Forelimb muscle (tissue), 1 donor: ENCODE measurements at regions not wholly inside any gene's neighbourhood (a gene's known extent, or its start where the extent isn't known, plus 50 kb on each side); places are given as distances from the start of the nearest gene placed in this dataset.

Experiments
- DNase-seq: peaks from one replicate; pipeline ENCODE4 v3.0.0-alpha.2; 2013; ENCODE audit warnings: low read depth

- no peak for DNase-seq
Observed at GRCh38 chr6:23306251-23306950, 737.0 kb downstream of the HDGFL1 start.

GRCh38 chr6:23307516-23307915, 738.1 kb downstream of the HDGFL1 start:
- DNase-seq: no peak

- no peak for DNase-seq
Observed at GRCh38 chr6:23308166-23308565, 738.8 kb downstream of the HDGFL1 start.

GRCh38 chr6:23311211-23311610, 741.8 kb downstream of the HDGFL1 start:
- DNase-seq: no peak

GRCh38 chr6:23316131-23316530, 746.8 kb downstream of the HDGFL1 start:
- no peak for DNase-seq

- no peak for DNase-seq
Observed at GRCh38 chr6:23316931-23317330, 747.6 kb downstream of the HDGFL1 start.

GRCh38 chr6:23319582-23319981, 750.2 kb downstream of the HDGFL1 start:
- DNase-seq: no peak

- no peak for DNase-seq
Observed at GRCh38 chr6:23320471-23321015, 751.2 kb downstream of the HDGFL1 start.

- no peak for DNase-seq
Observed at GRCh38 chr6:23323897-23324296, 754.5 kb downstream of the HDGFL1 start.

- no peak for DNase-seq
Observed at GRCh38 chr6:23325065-23325464, 755.7 kb downstream of the HDGFL1 start.

- DNase-seq: no peak
Observed at GRCh38 chr6:23327621-23328020, 758.3 kb downstream of the HDGFL1 start.

GRCh38 chr6:23329086-23329485, 759.7 kb downstream of the HDGFL1 start:
- DNase-seq: no peak

GRCh38 chr6:23330632-23331031, 761.3 kb downstream of the HDGFL1 start:
- DNase-seq: no peak

GRCh38 chr6:23334360-23334759, 765.0 kb downstream of the HDGFL1 start:
- DNase-seq: no peak

GRCh38 chr6:23335894-23336293, 766.5 kb downstream of the HDGFL1 start:
- DNase-seq: no peak

GRCh38 chr6:23339268-23339667, 769.9 kb downstream of the HDGFL1 start:
- DNase-seq: no peak

GRCh38 chr6:23340271-23340670, 770.9 kb downstream of the HDGFL1 start:
- DNase-seq: no peak

GRCh38 chr6:23343610-23344306, 774.4 kb downstream of the HDGFL1 start:
- DNase-seq: no peak

- no peak for DNase-seq
Observed at GRCh38 chr6:23348185-23348584, 777.8 kb upstream of the NRSN1 start.

GRCh38 chr6:23349521-23350147, 776.4 kb upstream of the NRSN1 start:
- DNase-seq: no peak

GRCh38 chr6:23350752-23351453, 775.1 kb upstream of the NRSN1 start:
- DNase-seq: no peak

- DNase-seq: no peak
Observed at GRCh38 chr6:23354004-23354403, 772.0 kb upstream of the NRSN1 start.
